ENCODE measurements at regions not wholly inside any gene's neighbourhood (a gene's known extent, or its start where the extent isn't known, plus 50 kb on each side); places are given as distances from the start of the nearest gene placed in this dataset.

DNA sequence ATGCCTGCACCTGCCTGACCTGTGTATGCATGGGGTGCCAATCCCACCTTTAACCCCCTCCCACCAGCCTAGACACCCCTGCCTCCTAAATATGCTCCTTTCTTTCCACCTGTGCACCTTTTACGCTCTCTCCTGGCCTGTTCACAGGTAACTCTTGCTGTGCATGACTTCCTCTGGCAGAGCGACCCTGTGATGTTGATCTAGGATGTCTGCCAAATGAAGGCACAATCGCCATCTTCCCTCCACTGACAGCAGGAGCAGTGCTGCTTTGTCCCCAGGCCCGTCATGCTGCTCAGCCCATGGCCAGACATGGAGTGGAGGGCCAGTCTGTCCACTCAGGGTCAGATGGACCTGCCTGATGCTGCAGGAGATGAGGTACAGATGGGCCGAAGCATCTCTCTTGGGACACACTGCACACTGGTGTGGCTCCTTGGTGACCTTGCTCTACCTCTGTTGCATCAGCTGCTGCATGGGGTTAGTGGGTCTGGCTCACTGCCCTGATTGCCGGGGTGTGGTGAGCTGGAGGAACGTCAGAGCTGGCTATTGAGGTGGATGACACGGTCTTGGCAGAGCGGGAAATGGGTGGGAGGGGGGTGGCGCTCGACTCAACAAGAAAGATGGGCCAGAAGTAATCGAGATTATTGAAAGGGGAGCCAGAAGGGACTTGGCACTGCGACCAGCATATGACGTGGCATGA, 101.7 kb upstream of the PITX1 start:
- Histone ChIP-seq H3K9me3 (no peaks in the 10 kb centered on the region), H3K27me3 (no peaks in the 10 kb centered on the region), H3K36me3 (no peaks in the 10 kb centered on the region), H3K4me1 (no peaks in the 10 kb centered on the region), H3K27ac (no peak overlapping the region), H3K4me3 (no peak overlapping the region)
- DNase-seq (ENCODE audit: low spot score in 2 of 2) = peak; percentile 22 to 55
- no peak for TF ChIP-seq POLR2A (IDR thresholded peaks at IDR 0.05)
- no peak for TF ChIP-seq EP300 (IDR thresholded peaks at IDR 0.05)
- TF ChIP-seq, protein P1, sequence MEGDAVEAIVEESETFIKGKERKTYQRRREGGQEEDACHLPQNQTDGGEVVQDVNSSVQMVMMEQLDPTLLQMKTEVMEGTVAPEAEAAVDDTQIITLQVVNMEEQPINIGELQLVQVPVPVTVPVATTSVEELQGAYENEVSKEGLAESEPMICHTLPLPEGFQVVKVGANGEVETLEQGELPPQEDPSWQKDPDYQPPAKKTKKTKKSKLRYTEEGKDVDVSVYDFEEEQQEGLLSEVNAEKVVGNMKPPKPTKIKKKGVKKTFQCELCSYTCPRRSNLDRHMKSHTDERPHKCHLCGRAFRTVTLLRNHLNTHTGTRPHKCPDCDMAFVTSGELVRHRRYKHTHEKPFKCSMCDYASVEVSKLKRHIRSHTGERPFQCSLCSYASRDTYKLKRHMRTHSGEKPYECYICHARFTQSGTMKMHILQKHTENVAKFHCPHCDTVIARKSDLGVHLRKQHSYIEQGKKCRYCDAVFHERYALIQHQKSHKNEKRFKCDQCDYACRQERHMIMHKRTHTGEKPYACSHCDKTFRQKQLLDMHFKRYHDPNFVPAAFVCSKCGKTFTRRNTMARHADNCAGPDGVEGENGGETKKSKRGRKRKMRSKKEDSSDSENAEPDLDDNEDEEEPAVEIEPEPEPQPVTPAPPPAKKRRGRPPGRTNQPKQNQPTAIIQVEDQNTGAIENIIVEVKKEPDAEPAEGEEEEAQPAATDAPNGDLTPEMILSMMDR (IDR thresholded peaks at IDR 0.05) = no peak
- WGBS, 2 donors = 65 to 73% methylated on average over 14 of the region's 14 CpGs

DNA sequence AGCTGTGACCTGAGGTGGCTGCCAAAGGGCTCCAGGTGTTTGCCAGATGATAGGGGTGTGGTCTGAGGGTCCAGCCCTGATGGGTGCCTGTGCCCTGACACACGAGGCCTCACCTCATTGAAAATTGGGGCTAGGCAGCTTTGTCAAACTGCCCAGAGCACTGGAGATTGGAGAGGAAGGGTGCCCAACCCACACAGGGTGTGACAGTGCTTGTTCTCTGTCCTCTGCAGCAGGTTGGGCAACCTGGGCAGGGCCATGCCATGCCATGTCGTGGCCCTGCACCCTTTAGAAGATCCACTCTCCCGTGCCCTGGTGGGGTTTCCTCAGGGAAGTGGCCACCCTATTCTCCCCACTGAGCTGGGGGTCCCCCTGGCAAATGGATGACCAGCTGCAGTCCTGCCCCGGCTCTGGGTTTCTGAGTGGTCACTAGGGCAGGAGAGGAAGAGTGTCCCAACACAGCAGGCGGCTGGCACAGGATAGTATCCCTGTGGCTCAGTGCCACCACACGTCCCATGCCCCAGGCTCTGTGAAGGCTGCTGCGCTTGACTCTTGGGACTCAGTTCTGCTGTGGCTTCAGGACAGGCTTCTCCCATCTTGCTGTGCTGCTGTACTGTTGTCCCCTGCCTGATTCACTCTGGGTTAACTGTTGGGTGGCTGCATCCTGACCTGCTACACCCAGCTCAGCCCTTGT, 100.8 kb upstream of the PITX1 start:
- no peak overlapping the region for H3K27ac ChIP-seq
- H3K9me3 ChIP-seq = no peaks in the 10 kb centered on the region
- no peaks in the 10 kb centered on the region for H3K36me3 ChIP-seq
- H3K4me3 ChIP-seq = no peak overlapping the region
- H3K4me1 ChIP-seq = no peaks in the 10 kb centered on the region
- 70 to 82% methylated on average over 2 to 7 of the region's 7 CpGs for WGBS, 2 donors
- TF ChIP-seq, protein P1 (IDR thresholded peaks at IDR 0.05) = no peak
- no peak for TF ChIP-seq POLR2A (IDR thresholded peaks at IDR 0.05)
- TF ChIP-seq EP300 (IDR thresholded peaks at IDR 0.05) = no peak
- no peaks in the 10 kb centered on the region for H3K27me3 ChIP-seq
- DNase-seq (ENCODE audit: low spot score in 2 of 2) = no peak

DNA sequence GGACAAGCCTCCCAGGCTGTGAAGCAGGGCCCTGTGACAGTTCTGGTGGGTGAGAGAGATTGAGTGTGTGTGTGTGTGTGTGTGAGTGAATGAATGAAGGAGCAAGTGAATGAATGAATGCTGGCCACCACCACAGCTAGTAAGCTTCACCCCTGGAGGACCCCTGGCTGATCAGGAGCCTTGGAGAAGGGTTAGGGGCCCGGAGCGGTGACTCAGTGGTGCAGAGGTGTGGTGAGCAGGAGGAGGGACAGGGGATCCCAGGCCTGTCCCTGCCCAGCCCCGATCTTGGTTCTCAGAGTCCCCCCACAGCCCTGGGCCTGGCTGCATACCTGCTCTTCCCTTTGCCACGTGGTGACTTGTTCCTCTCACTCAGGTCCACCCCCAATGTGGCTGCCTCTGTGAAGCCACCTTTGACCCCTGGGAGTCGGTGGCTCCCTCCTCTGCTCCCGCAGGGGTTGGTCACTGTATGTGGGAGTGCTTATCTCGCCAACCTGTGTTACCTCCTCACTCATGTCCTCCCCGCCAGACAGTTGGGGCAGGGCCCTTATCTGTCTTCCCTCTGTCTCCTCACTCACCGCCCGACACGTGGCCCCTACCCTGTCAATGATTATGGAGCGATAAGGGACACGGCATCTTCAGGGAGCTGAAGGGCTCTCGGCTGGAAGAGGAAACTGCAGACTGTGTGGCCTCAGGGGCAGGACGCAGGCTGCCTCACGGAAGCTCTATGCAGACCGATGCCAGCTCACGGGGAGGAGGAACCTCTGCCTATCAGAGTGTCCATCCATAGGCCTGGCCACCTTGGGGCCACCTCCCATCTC, 99.9 kb upstream of the PITX1 start:
- DNase-seq (ENCODE audit: low spot score in 2 of 2) = no peak
- no peaks in the 10 kb centered on the region for H3K9me3 ChIP-seq
- WGBS, 2 donors = 62 to 66% methylated on average over 18 of the region's 18 CpGs
- no peaks in the 10 kb centered on the region for H3K27me3 ChIP-seq
- H3K27ac ChIP-seq = no peak overlapping the region
- no peaks in the 10 kb centered on the region for H3K36me3 ChIP-seq
- TF ChIP-seq, protein P1 (IDR thresholded peaks at IDR 0.05) = no peak
- no peak for TF ChIP-seq EP300 (IDR thresholded peaks at IDR 0.05)
- TF ChIP-seq POLR2A (IDR thresholded peaks at IDR 0.05) = no peak
- no peaks in the 10 kb centered on the region for H3K4me1 ChIP-seq
- H3K4me3 ChIP-seq = no peak overlapping the region

DNA sequence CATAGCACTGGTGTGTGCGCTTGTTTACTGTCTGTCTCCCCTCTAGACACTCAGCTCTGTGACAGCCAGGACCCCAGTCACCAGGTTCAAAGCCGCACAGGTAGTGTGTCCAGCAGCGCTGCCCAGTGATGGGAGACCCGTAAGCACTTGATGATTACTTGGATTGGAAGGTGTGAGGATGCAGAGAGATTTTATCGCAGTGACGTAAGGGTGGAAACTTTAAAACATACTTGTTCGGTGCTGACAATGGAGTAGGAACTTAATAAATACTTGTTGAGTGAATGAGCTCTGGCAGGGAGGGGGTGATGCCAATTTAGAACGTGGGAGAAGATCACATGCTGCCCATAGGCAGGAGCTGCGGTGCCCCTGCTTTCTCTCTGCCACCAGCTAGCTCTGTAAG, 99.2 kb upstream of the PITX1 start:
- 84 to 86% methylated on average over 9 of the region's 9 CpGs for WGBS, 2 donors
- no peak for DNase-seq (ENCODE audit: low spot score in 2 of 2)
- TF ChIP-seq POLR2A (IDR thresholded peaks at IDR 0.05) (no peak), EP300 (IDR thresholded peaks at IDR 0.05) (no peak)
- TF ChIP-seq, protein P1 (IDR thresholded peaks at IDR 0.05) = no peak

More for the DNA sequence above, 99.2 kb upstream of the PITX1 start:
- Histone ChIP-seq H3K4me1 (no peaks in the 10 kb centered on the region), H3K36me3 (no peaks in the 10 kb centered on the region), H3K27me3 (no peaks in the 10 kb centered on the region), H3K27ac (no peak overlapping the region), H3K4me3 (no peak overlapping the region), H3K9me3 (no peaks in the 10 kb centered on the region)
